Peyer's patch (tissue), 4 donors: ENCODE measurements at regions not wholly inside any gene's neighbourhood (a gene's known extent, or its start where the extent isn't known, plus 50 kb on each side); places are given as distances from the start of the nearest gene placed in this dataset.

Experiments used
- DNase-seq, 3 donors: peaks; one replicate each; pipeline ENCODE4 v3.0.0-alpha.2; 2017 to 2019
- H3K27ac ChIP-seq, 4 donors: fragments of 200-600 bp; sonication (generic); one replicate each; pipeline ENCODE4 v1.5.1; 2016 to 2019
- H3K27me3 ChIP-seq, 2 donors: fragments of 200-600 bp; sonication (generic); one replicate each; pipeline ENCODE4 v1.5.1; 2019
- H3K36me3 ChIP-seq, 3 donors: fragments of 200-600 bp; sonication (generic); one replicate each; pipeline ENCODE4 v1.5.1; 2016 to 2019
- H3K4me1 ChIP-seq, 4 donors: fragments of 200-600 bp; sonication (generic); one replicate each; pipeline ENCODE4 v1.5.1; 2016 to 2019
- H3K4me3 ChIP-seq, 4 donors: fragments of 200-600 bp; sonication (generic); 1 replicate in 3 of 4; 2 replicates in 1 of 4; pipeline ENCODE4 v1.5.1; 2016 to 2019; ENCODE audit warnings: mild to moderate bottlenecking in 1 of 4
- H3K9me3 ChIP-seq, 4 donors: fragments of 200-600 bp; sonication (generic); one replicate each; pipeline ENCODE4 v1.5.1; 2016 to 2019; ENCODE audit warnings: mild to moderate bottlenecking in 1 of 4
- CTCF ChIP-seq, 6 experiments: fragments of 450-650 bp in 4 of 6; fragments of 200-600 bp in 2 of 6; sonication (generic) in 1 of 6; IDR thresholded peaks; one replicate each; pipeline ENCODE4 v1.5.1; 2017 to 2019; ENCODE audit warnings: antibody characterized with exemption in 6 of 6, mild to moderate bottlenecking in 3 of 6, moderate library complexity in 1 of 6
- POLR2A ChIP-seq, 2 donors: fragments of 450-650 bp; IDR thresholded peaks; one replicate each; pipeline ENCODE4 v1.5.1; 2017; ENCODE audit warnings: antibody characterized with exemption in 2 of 2, mild to moderate bottlenecking in 2 of 2, moderate library complexity in 2 of 2

- no peak overlapping the region for H3K4me3 ChIP-seq
- DNase-seq: no peak
- no peaks in the 10 kb centered on the region for H3K9me3 ChIP-seq
- TF ChIP-seq POLR2A (IDR thresholded peaks at IDR 0.05): no peak
- TF ChIP-seq CTCF (IDR thresholded peaks at IDR 0.05): no peak
- H3K27ac ChIP-seq: no peak overlapping the region
- H3K4me1 ChIP-seq: no peaks in the 10 kb centered on the region
- H3K27me3 ChIP-seq: no peaks in the 10 kb centered on the region
- no peaks in the 10 kb centered on the region for H3K36me3 ChIP-seq
Observed at GRCh38 chr10:113443141-113443925, 109.5 kb upstream of the HABP2 start.

GRCh38 chr10:113444766-113445365, 108.0 kb upstream of the HABP2 start:
- H3K9me3 ChIP-seq: no peaks in the 10 kb centered on the region
- H3K4me3 ChIP-seq: no peak overlapping the region
- no peak for DNase-seq
- no peaks in the 10 kb centered on the region for H3K4me1 ChIP-seq
- H3K36me3 ChIP-seq: no peaks in the 10 kb centered on the region
- no peak overlapping the region for H3K27ac ChIP-seq
- TF ChIP-seq CTCF (IDR thresholded peaks at IDR 0.05) (no peak), POLR2A (IDR thresholded peaks at IDR 0.05) (no peak)
- H3K27me3 ChIP-seq: no peaks in the 10 kb centered on the region

- Histone ChIP-seq H3K9me3 (no peaks in the 10 kb centered on the region), H3K27ac (no peak overlapping the region), H3K36me3 (no peaks in the 10 kb centered on the region), H3K4me1 (no peaks in the 10 kb centered on the region), H3K4me3 (no peak overlapping the region), H3K27me3 (no peaks in the 10 kb centered on the region)
- no peak for DNase-seq
- TF ChIP-seq POLR2A (IDR thresholded peaks at IDR 0.05): no peak
- no peak for TF ChIP-seq CTCF (IDR thresholded peaks at IDR 0.05)
Observed at GRCh38 chr10:113445736-113446135, 107.1 kb upstream of the HABP2 start.

GRCh38 chr10:113446739-113447138, 106.1 kb upstream of the HABP2 start:
- TF ChIP-seq CTCF (IDR thresholded peaks at IDR 0.05): no peak
- TF ChIP-seq POLR2A (IDR thresholded peaks at IDR 0.05): no peak
- no peak for DNase-seq
- Histone ChIP-seq H3K4me1 (no peaks in the 10 kb centered on the region), H3K36me3 (no peaks in the 10 kb centered on the region), H3K27ac (no peak overlapping the region), H3K4me3 (no peak overlapping the region), H3K9me3 (no peaks in the 10 kb centered on the region), H3K27me3 (no peaks in the 10 kb centered on the region)

- Histone ChIP-seq H3K4me1 (no peaks in the 10 kb centered on the region), H3K4me3 (no peak overlapping the region), H3K9me3 (no peaks in the 10 kb centered on the region), H3K27ac (no peak overlapping the region), H3K27me3 (no peaks in the 10 kb centered on the region), H3K36me3 (no peaks in the 10 kb centered on the region)
- no peak for DNase-seq
- no peak for TF ChIP-seq POLR2A (IDR thresholded peaks at IDR 0.05)
- TF ChIP-seq CTCF (IDR thresholded peaks at IDR 0.05): no peak
Observed at GRCh38 chr10:113447278-113447677, 105.6 kb upstream of the HABP2 start.
